HG03060 (cell line): ENCODE measurements at regions not wholly inside any gene's neighbourhood (a gene's known extent, or its start where the extent isn't known, plus 50 kb on each side); places are given as distances from the start of the nearest gene placed in this dataset.

Experiments used
- ATAC-seq: cut with Tn5 transposase; IDR thresholded peaks from one replicate; pipeline ENCODE4 v1.9.1; 2021; ENCODE audit warnings: low read depth, moderate number of reproducible peaks; ENCODE audit not compliant: unreplicated experiment

- no peak for ATAC-seq
Measured at GRCh38 chr3:177469216-177469615, 271.9 kb upstream of the TBL1XR1 start.

- no peak for ATAC-seq
Measured at GRCh38 chr3:177470197-177470941, 273.1 kb upstream of the TBL1XR1 start.

- no peak for ATAC-seq
Measured at GRCh38 chr3:177471733-177472480, 274.6 kb upstream of the TBL1XR1 start.

GRCh38 chr3:177473184-177473583, 275.9 kb upstream of the TBL1XR1 start:
- no peak for ATAC-seq

- ATAC-seq, result no peak
Measured at GRCh38 chr3:177473903-177474302, 276.6 kb upstream of the TBL1XR1 start.

- ATAC-seq, result no peak
Measured at GRCh38 chr3:177474652-177475355, 277.5 kb upstream of the TBL1XR1 start.

GRCh38 chr3:177475356-177475665, 278.0 kb upstream of the TBL1XR1 start:
- ATAC-seq, result no peak

GRCh38 chr3:177476495-177476894, 279.2 kb upstream of the TBL1XR1 start:
- ATAC-seq, result no peak

- ATAC-seq, result no peak
Measured at GRCh38 chr3:177476921-177477435, 279.7 kb upstream of the TBL1XR1 start.

GRCh38 chr3:177478170-177478867, 281.0 kb upstream of the TBL1XR1 start:
- ATAC-seq, result no peak

GRCh38 chr3:177479630-177480029, 282.3 kb upstream of the TBL1XR1 start:
- no peak for ATAC-seq

- ATAC-seq, result no peak
Measured at GRCh38 chr3:177481329-177481728, 284.0 kb upstream of the TBL1XR1 start.

- ATAC-seq, result no peak
Measured at GRCh38 chr3:177482048-177482691, 284.9 kb upstream of the TBL1XR1 start.

GRCh38 chr3:177483182-177483967, 286.1 kb upstream of the TBL1XR1 start:
- no peak for ATAC-seq

- ATAC-seq, result no peak
Measured at GRCh38 chr3:177484206-177484605, 286.9 kb upstream of the TBL1XR1 start.

- no peak for ATAC-seq
Measured at GRCh38 chr3:177484926-177485325, 287.6 kb upstream of the TBL1XR1 start.

GRCh38 chr3:177487635-177488186, 290.4 kb upstream of the TBL1XR1 start:
- ATAC-seq, result no peak

- ATAC-seq, result no peak
Measured at GRCh38 chr3:177488740-177489139, 291.5 kb upstream of the TBL1XR1 start.

- ATAC-seq, result no peak
Measured at GRCh38 chr3:177490626-177491025, 293.3 kb upstream of the TBL1XR1 start.
